Muscle of leg (tissue), 3 donors: ENCODE measurements at regions not wholly inside any gene's neighbourhood (a gene's known extent, or its start where the extent isn't known, plus 50 kb on each side); places are given as distances from the start of the nearest gene placed in this dataset.

Experiments
- DNase-seq: peaks from one replicate; pipeline ENCODE4 v3.0.0; 2013
- H3K27ac ChIP-seq: one replicate; pipeline ENCODE4 v1.5.1; 2013; ENCODE audit warnings: mild to moderate bottlenecking, low read length, control low read depth
- H3K27me3 ChIP-seq: one replicate; pipeline ENCODE4 v1.6.1; 2013; ENCODE audit warnings: low read length; ENCODE audit not compliant: control insufficient read depth, insufficient read depth
- H3K36me3 ChIP-seq: one replicate; pipeline ENCODE4 v1.6.1; 2013; ENCODE audit warnings: low read length; ENCODE audit not compliant: control insufficient read depth, insufficient read depth
- H3K4me1 ChIP-seq: one replicate; pipeline ENCODE4 v1.6.1; 2013; ENCODE audit warnings: low read length; ENCODE audit not compliant: control insufficient read depth, insufficient read depth
- H3K4me3 ChIP-seq: one replicate; pipeline ENCODE4 v1.5.1; 2013; ENCODE audit warnings: low read length, control low read depth
- H3K9me3 ChIP-seq: replicated peaks from 2 replicates; pipeline ENCODE4 v1.6.1; 2013; ENCODE audit warnings: low read depth, low read length; ENCODE audit not compliant: control insufficient read depth
- WGBS: methylation state at CpG from one replicate; pipeline ENCODE4 v1.1.5; 2013; ENCODE audit warnings: missing lambda C conversion rate; ENCODE audit not compliant: insufficient coverage; 5-methylcytosine and 5-hydroxymethylcytosine counted together

GRCh38 chr1:36560621-36561360 is 78.1 kb upstream of the CSF3R start:
- WGBS: 49% methylated on average over 4 of the region's 12 CpGs
- Histone ChIP-seq H3K27me3 (peaks cover 7% of the 10 kb centered on the region), H3K9me3 (no peaks in the 10 kb centered on the region), H3K4me1 (no peaks in the 10 kb centered on the region), H3K36me3 (no peaks in the 10 kb centered on the region), H3K4me3 (no peak overlapping the region), H3K27ac (no peak overlapping the region)
- DNase-seq: peak; percentile 17

GRCh38 chr1:36560177-36560576 is 77.5 kb upstream of the CSF3R start:
- no peak overlapping the region for H3K4me3 ChIP-seq
- no peaks in the 10 kb centered on the region for H3K9me3 ChIP-seq
- no peak for DNase-seq
- H3K4me1 ChIP-seq: no peaks in the 10 kb centered on the region
- H3K27ac ChIP-seq: no peak overlapping the region
- peaks cover 12% of the 10 kb centered on the region for H3K27me3 ChIP-seq
- WGBS: 57% methylated on average over 4 of the region's 8 CpGs
- H3K36me3 ChIP-seq: no peaks in the 10 kb centered on the region

GRCh38 chr1:36559061-36559460 is 76.3 kb upstream of the CSF3R start:
- no peak for DNase-seq
- WGBS: 20% methylated on average over 1 of the region's 8 CpGs
- Histone ChIP-seq H3K36me3 (no peaks in the 10 kb centered on the region), H3K4me1 (no peaks in the 10 kb centered on the region), H3K27me3 (peaks cover 19% of the 10 kb centered on the region), H3K4me3 (no peak overlapping the region), H3K27ac (no peak overlapping the region), H3K9me3 (no peaks in the 10 kb centered on the region)

GRCh38 chr1:36557041-36558000 is 74.6 kb upstream of the CSF3R start:
- no peak overlapping the region for H3K27ac ChIP-seq
- H3K9me3 ChIP-seq: no peaks in the 10 kb centered on the region
- H3K27me3 ChIP-seq: peaks cover 26% of the 10 kb centered on the region
- H3K4me1 ChIP-seq: no peaks in the 10 kb centered on the region
- no peak overlapping the region for H3K4me3 ChIP-seq
- no peak for DNase-seq
- 43% methylated on average over 6 of the region's 14 CpGs for WGBS
- H3K36me3 ChIP-seq: no peaks in the 10 kb centered on the region

GRCh38 chr1:36555041-36555440 is 72.3 kb upstream of the CSF3R start:
- Histone ChIP-seq H3K27ac (no peak overlapping the region), H3K4me3 (no peak overlapping the region), H3K4me1 (no peaks in the 10 kb centered on the region), H3K36me3 (no peaks in the 10 kb centered on the region), H3K27me3 (peaks cover 26% of the 10 kb centered on the region), H3K9me3 (no peaks in the 10 kb centered on the region)
- DNase-seq: no peak
- 93% methylated on average over 3 of the region's 5 CpGs for WGBS

- H3K27ac ChIP-seq: no peak overlapping the region
- 72% methylated on average over 2 of the region's 4 CpGs for WGBS
- H3K4me3 ChIP-seq: no peak overlapping the region
- peaks cover 26% of the 10 kb centered on the region for H3K27me3 ChIP-seq
- no peaks in the 10 kb centered on the region for H3K9me3 ChIP-seq
- no peaks in the 10 kb centered on the region for H3K4me1 ChIP-seq
- no peaks in the 10 kb centered on the region for H3K36me3 ChIP-seq
- DNase-seq: no peak
Measured at GRCh38 chr1:36554323-36554628, 71.6 kb upstream of the CSF3R start.

- H3K9me3 ChIP-seq: no peaks in the 10 kb centered on the region
- H3K27ac ChIP-seq: no peak overlapping the region
- no peaks in the 10 kb centered on the region for H3K36me3 ChIP-seq
- H3K27me3 ChIP-seq: peaks cover 23% of the 10 kb centered on the region
- H3K4me3 ChIP-seq: no peak overlapping the region
- H3K4me1 ChIP-seq: no peaks in the 10 kb centered on the region
- 11% methylated on average over 15 of the region's 20 CpGs for WGBS
- DNase-seq: peak; percentile 40
Measured at GRCh38 chr1:36553591-36554322, 71.0 kb upstream of the CSF3R start.

- WGBS: 44% methylated on average over 3 of the region's 6 CpGs
- Histone ChIP-seq H3K4me1 (no peaks in the 10 kb centered on the region), H3K4me3 (no peak overlapping the region), H3K36me3 (no peaks in the 10 kb centered on the region), H3K27ac (no peak overlapping the region), H3K9me3 (no peaks in the 10 kb centered on the region), H3K27me3 (peaks cover 9% of the 10 kb centered on the region)
- DNase-seq: no peak
Measured at GRCh38 chr1:36542962-36543515, 60.3 kb upstream of the CSF3R start.

- 53% methylated on average over 8 of the region's 13 CpGs for WGBS
- DNase-seq: no peak
- H3K9me3 ChIP-seq: no peaks in the 10 kb centered on the region
- H3K27ac ChIP-seq: no peak overlapping the region
- H3K4me3 ChIP-seq: no peak overlapping the region
- H3K4me1 ChIP-seq: no peaks in the 10 kb centered on the region
- H3K27me3 ChIP-seq: peaks cover 4% of the 10 kb centered on the region
- H3K36me3 ChIP-seq: no peaks in the 10 kb centered on the region
Measured at GRCh38 chr1:36542024-36542961, 59.6 kb upstream of the CSF3R start.
